ENCODE measurements at regions not wholly inside any gene's neighbourhood (a gene's known extent, or its start where the extent isn't known, plus 50 kb on each side); places are given as distances from the start of the nearest gene placed in this dataset.

DNA sequence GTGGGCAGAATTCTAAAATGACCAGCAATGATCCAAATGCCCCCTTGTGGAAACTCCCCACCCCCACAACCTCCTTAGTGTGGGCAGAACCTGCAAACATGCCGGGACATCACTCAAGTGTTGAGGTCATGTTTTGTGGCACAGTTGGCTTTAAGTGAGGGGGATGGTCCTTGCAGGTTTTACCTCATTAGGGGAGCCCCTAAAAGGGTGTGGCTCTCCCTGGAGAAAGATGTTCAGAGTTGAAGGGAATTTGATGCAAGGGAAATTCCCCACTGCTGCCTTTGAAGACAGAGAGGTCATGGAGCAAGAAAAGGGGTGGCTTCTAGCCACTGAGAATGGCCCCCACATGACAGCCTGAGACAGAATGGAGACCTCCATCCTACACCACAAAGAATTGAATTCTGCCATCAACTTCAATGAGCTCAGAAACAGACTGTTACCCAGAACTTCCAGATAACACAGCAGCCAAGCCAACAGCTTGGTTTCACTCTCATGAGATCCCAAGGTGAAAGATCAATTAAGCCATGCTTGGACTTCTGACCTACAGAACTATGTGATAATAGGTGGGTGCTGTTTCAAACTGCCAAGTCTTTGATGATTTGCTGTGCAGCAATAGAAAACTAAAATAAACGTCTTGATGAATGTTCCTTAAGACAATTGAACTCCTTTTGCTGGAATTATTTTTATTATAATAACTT lies 103.4 kb downstream of the MED10 start:
- no peak overlapping the region for H3K4me3 ChIP-seq (ENCODE audit: insufficient read depth, low read length)
- no peaks in the 10 kb centered on the region for H3K4me1 ChIP-seq (ENCODE audit: insufficient read depth, low read length)
- no peak for DNase-seq (ENCODE audit: insufficient read length, low spot score, missing footprints)
- H3K36me3 ChIP-seq (ENCODE audit: insufficient read depth, low read length): no peaks in the 10 kb centered on the region
- TF ChIP-seq CTCF (IDR thresholded peaks at IDR 0.05; ENCODE audit: extremely low read depth, low read depth, low read length): no peak
- no peaks in the 10 kb centered on the region for H3K27me3 ChIP-seq (ENCODE audit: insufficient read depth, low read length)
- H3K9me3 ChIP-seq (ENCODE audit: low read depth, low read length): no peaks in the 10 kb centered on the region
- H3K79me2 ChIP-seq (ENCODE audit: insufficient read depth, low read length): no peaks in the 10 kb centered on the region
- no peaks in the 10 kb centered on the region for H4K20me1 ChIP-seq (ENCODE audit: insufficient read depth, low read length)
- no peak overlapping the region for H2AFZ ChIP-seq (ENCODE audit: low read length)
- H3K27ac ChIP-seq (ENCODE audit: low read depth, low read length): no peak overlapping the region
- H3K4me2 ChIP-seq (ENCODE audit: insufficient read depth, low read length): no peak overlapping the region

- Histone ChIP-seq H3K4me2 (ENCODE audit: insufficient read depth, low read length) (no peak overlapping the region), H3K4me1 (ENCODE audit: insufficient read depth, low read length) (no peaks in the 10 kb centered on the region), H4K20me1 (ENCODE audit: insufficient read depth, low read length) (no peaks in the 10 kb centered on the region), H3K27me3 (ENCODE audit: insufficient read depth, low read length) (no peaks in the 10 kb centered on the region), H3K79me2 (ENCODE audit: insufficient read depth, low read length) (no peaks in the 10 kb centered on the region), H2AFZ (ENCODE audit: low read length) (no peak overlapping the region), H3K27ac (ENCODE audit: low read depth, low read length) (no peak overlapping the region), H3K36me3 (ENCODE audit: insufficient read depth, low read length) (no peaks in the 10 kb centered on the region), H3K9me3 (ENCODE audit: low read depth, low read length) (no peaks in the 10 kb centered on the region), H3K4me3 (ENCODE audit: insufficient read depth, low read length) (no peak overlapping the region)
- TF ChIP-seq CTCF (IDR thresholded peaks at IDR 0.05; ENCODE audit: extremely low read depth, low read depth, low read length): no peak
- DNase-seq (ENCODE audit: insufficient read length, low spot score, missing footprints): no peak
Measured at GRCh38 chr5:6273749-6274148, 104.6 kb downstream of the MED10 start.

DNA sequence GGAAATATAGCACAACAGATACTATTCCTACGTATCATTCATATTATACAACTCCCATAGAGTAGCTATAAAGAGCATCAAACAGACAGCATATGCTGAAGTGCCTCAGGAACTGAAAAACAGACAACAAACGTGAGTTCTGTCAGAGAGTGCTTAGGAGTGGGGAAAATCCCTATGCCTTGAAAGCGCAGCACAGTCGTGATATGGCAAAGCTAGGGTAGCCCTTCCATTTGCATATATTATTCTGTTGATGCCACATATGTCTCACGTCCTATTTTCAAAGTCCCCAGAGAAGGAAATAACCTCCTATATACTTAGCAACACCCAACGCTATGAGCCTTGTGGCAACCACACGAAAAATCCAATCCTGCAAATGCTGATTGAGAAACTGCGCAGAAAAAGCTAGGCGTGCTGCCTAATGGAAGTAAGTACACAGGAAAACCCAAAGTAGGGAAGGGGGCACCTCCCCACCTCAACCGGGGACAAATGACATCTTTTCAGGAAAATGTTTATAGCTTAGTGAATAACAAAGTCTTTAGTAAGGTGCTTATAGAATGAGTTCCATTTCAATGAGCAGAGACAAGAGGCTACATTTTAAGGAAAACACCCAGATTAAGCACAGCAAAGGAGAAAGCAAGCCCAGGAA lies 105.1 kb downstream of the MED10 start:
- no peaks in the 10 kb centered on the region for H4K20me1 ChIP-seq (ENCODE audit: insufficient read depth, low read length)

More for the DNA sequence above, 105.1 kb downstream of the MED10 start:
- no peaks in the 10 kb centered on the region for H3K36me3 ChIP-seq (ENCODE audit: insufficient read depth, low read length)
- no peaks in the 10 kb centered on the region for H3K27me3 ChIP-seq (ENCODE audit: insufficient read depth, low read length)
- TF ChIP-seq CTCF (IDR thresholded peaks at IDR 0.05; ENCODE audit: extremely low read depth, low read depth, low read length): no peak
- no peak overlapping the region for H3K27ac ChIP-seq (ENCODE audit: low read depth, low read length)
- H3K4me2 ChIP-seq (ENCODE audit: insufficient read depth, low read length): no peak overlapping the region
- no peaks in the 10 kb centered on the region for H3K9me3 ChIP-seq (ENCODE audit: low read depth, low read length)
- no peak for DNase-seq (ENCODE audit: insufficient read length, low spot score, missing footprints)
- H2AFZ ChIP-seq (ENCODE audit: low read length): no peak overlapping the region
- H3K4me1 ChIP-seq (ENCODE audit: insufficient read depth, low read length): no peaks in the 10 kb centered on the region
- H3K4me3 ChIP-seq (ENCODE audit: insufficient read depth, low read length): no peak overlapping the region
- H3K79me2 ChIP-seq (ENCODE audit: insufficient read depth, low read length): no peaks in the 10 kb centered on the region
